Adrenal gland (tissue), 5 donors: ENCODE measurements at regions not wholly inside any gene's neighbourhood (a gene's known extent, or its start where the extent isn't known, plus 50 kb on each side); places are given as distances from the start of the nearest gene placed in this dataset.

Experiments used
- CTCF ChIP-seq, 6 experiments: fragments of 450-650 bp in 4 of 6; fragments of 200-600 bp in 2 of 6; sonication (generic) in 1 of 6; IDR thresholded peaks; 1 replicate in 5 of 6; 2 replicates in 1 of 6; pipeline versions ENCODE4 v1.5.1 to v1.8.0; 2016 to 2021; ENCODE audit warnings: antibody characterized with exemption in 6 of 6, mild to moderate bottlenecking in 2 of 6, moderate library complexity in 1 of 6
- POLR2A ChIP-seq, 2 donors: fragments of 450-650 bp; IDR thresholded peaks; one replicate each; pipeline ENCODE4 v1.6.1; 2017; ENCODE audit warnings: antibody characterized with exemption in 2 of 2, mild to moderate bottlenecking in 2 of 2, moderate library complexity in 1 of 2
- donor health status: DM: no; HTN: no; CAD: no.

- TF ChIP-seq CTCF (IDR thresholded peaks at IDR 0.05) (no peak), POLR2A (IDR thresholded peaks at IDR 0.05) (no peak)
These were observed 106.0 kb upstream of the CYP1B1 start for GRCh38 chr2:38181806-38182491.
